Left ventricle myocardium inferior (tissue), 1 donor: ENCODE measurements at regions not wholly inside any gene's neighbourhood (a gene's known extent, or its start where the extent isn't known, plus 50 kb on each side); places are given as distances from the start of the nearest gene placed in this dataset.

Experiments
- DNase-seq: peaks from one replicate; pipeline ENCODE4 v3.0.0-alpha.2; 2020
- H3K27ac ChIP-seq: fragments of 200-600 bp; replicated peaks from 2 replicates; pipeline ENCODE4 v1.8.0; 2021
- H3K27me3 ChIP-seq: fragments of 200-600 bp; 2 replicates; pipeline ENCODE4 v1.8.0; 2021; ENCODE audit warnings: low read depth
- H3K36me3 ChIP-seq: fragments of 200-600 bp; 2 replicates; pipeline ENCODE4 v1.8.0; 2021
- H3K4me1 ChIP-seq: fragments of 200-600 bp; 2 replicates; pipeline ENCODE4 v1.8.0; 2021
- H3K4me3 ChIP-seq: fragments of 200-600 bp; 2 replicates; pipeline ENCODE4 v1.8.0; 2021; ENCODE audit warnings: mild to moderate bottlenecking, moderate library complexity
- H3K9me3 ChIP-seq: fragments of 200-600 bp; replicated peaks from 2 replicates; pipeline ENCODE4 v1.8.0; 2021
- CTCF ChIP-seq: fragments of 200-600 bp; IDR thresholded peaks from 2 replicates; pipeline ENCODE4 v1.8.0; 2021; ENCODE audit warnings: antibody characterized with exemption, mild to moderate bottlenecking, borderline replicate concordance
- intact Hi-C: fragments of 100-400 bp; cut with micrococcal nuclease; formaldehyde crosslinking; loops from one replicate; pipeline ENCODE4 v1.11.0; 2022
- donor health status: DM: no; HTN: yes; CAD: no; lungs with severe emphysema.

GRCh38 chr17:73799781-73800627, 155.8 kb upstream of the SDK2 start:
- intact Hi-C loops = no loop called here
- H3K9me3 ChIP-seq = peaks cover 9% of the 10 kb centered on the region
- H3K27ac ChIP-seq = no peak overlapping the region
- no peaks in the 10 kb centered on the region for H3K36me3 ChIP-seq
- no peaks in the 10 kb centered on the region for H3K4me1 ChIP-seq
- no peak for TF ChIP-seq CTCF
- DNase-seq = no peak
- peaks cover 40% of the 10 kb centered on the region for H3K27me3 ChIP-seq
- no peak overlapping the region for H3K4me3 ChIP-seq

- H3K4me1 ChIP-seq = no peaks in the 10 kb centered on the region
- intact Hi-C loops = no loop called here
- DNase-seq = no peak
- peaks cover 49% of the 10 kb centered on the region for H3K27me3 ChIP-seq
- H3K27ac ChIP-seq = no peak overlapping the region
- peaks cover 9% of the 10 kb centered on the region for H3K9me3 ChIP-seq
- H3K4me3 ChIP-seq = no peak overlapping the region
- no peaks in the 10 kb centered on the region for H3K36me3 ChIP-seq
- no peak for TF ChIP-seq CTCF
Measured at GRCh38 chr17:73800893-73801292, 156.6 kb upstream of the SDK2 start.

GRCh38 chr17:73801455-73802100, 157.3 kb upstream of the SDK2 start:
- H3K4me1 ChIP-seq = no peaks in the 10 kb centered on the region
- DNase-seq = no peak
- H3K36me3 ChIP-seq = no peaks in the 10 kb centered on the region
- intact Hi-C loops = no loop called here
- H3K4me3 ChIP-seq = no peak overlapping the region
- no peak overlapping the region for H3K27ac ChIP-seq
- H3K9me3 ChIP-seq = peaks cover 9% of the 10 kb centered on the region
- peaks cover 55% of the 10 kb centered on the region for H3K27me3 ChIP-seq
- no peak for TF ChIP-seq CTCF

GRCh38 chr17:73802314-73802713, 158.1 kb upstream of the SDK2 start:
- H3K4me1 ChIP-seq = no peaks in the 10 kb centered on the region
- peaks cover 58% of the 10 kb centered on the region for H3K27me3 ChIP-seq
- DNase-seq = no peak
- no peaks in the 10 kb centered on the region for H3K36me3 ChIP-seq
- TF ChIP-seq CTCF = no peak
- intact Hi-C loops = no loop called here
- peaks cover 14% of the 10 kb centered on the region for H3K9me3 ChIP-seq
- H3K27ac ChIP-seq = no peak overlapping the region
- no peak overlapping the region for H3K4me3 ChIP-seq

GRCh38 chr17:73802871-73803270, 158.6 kb upstream of the SDK2 start:
- H3K4me1 ChIP-seq = no peaks in the 10 kb centered on the region
- DNase-seq = no peak
- peaks cover 14% of the 10 kb centered on the region for H3K9me3 ChIP-seq
- TF ChIP-seq CTCF = no peak
- no peak overlapping the region for H3K4me3 ChIP-seq
- H3K36me3 ChIP-seq = no peaks in the 10 kb centered on the region
- H3K27ac ChIP-seq = no peak overlapping the region
- intact Hi-C loops = no loop called here
- H3K27me3 ChIP-seq = peaks cover 58% of the 10 kb centered on the region
